Activated CD8-positive, alpha-beta T cell treated with anti-CD3 and anti-CD28 coated beads for 36 hours (primary cell): ENCODE measurements at regions not wholly inside any gene's neighbourhood (a gene's known extent, or its start where the extent isn't known, plus 50 kb on each side); places are given as distances from the start of the nearest gene placed in this dataset.

Source experiments
- ATAC-seq: fragments of 200-7000 bp; cut with Tn5 transposase; one replicate; pipeline ENCODE4 v1.10.0; 2021; ENCODE audit warnings: mild to moderate bottlenecking, moderate library complexity
- CTCF ChIA-PET: fragments of 350-600 bp; sonication (Branson Sonifier 250); formaldehyde crosslinking; loops from one replicate; lab custom pipeline; 2021; ENCODE audit warnings: antibody characterized with exemption; lab: Charles Lee
- POLR2A ChIA-PET: fragments of 350-600 bp; sonication (Branson Sonifier 250); formaldehyde crosslinking; loops from one replicate; lab custom pipeline; 2021; ENCODE audit warnings: antibody characterized with exemption; lab: Charles Lee
- DNase-seq: peaks from one replicate; pipeline ENCODE4 v3.0.0-alpha.2; 2020
- H3K27ac Mint-ChIP-seq: one replicate; pipeline ENCODE4 v1.8.0; 2021; ENCODE audit warnings: mild to moderate bottlenecking, mixed read lengths
- H3K27me3 Mint-ChIP-seq: one replicate; pipeline ENCODE4 v1.8.0; 2021; ENCODE audit warnings: mixed read lengths
- H3K36me3 Mint-ChIP-seq: one replicate; pipeline ENCODE4 v1.8.0; 2021; ENCODE audit warnings: low read depth, mixed read lengths
- H3K4me1 Mint-ChIP-seq: one replicate; pipeline ENCODE4 v1.8.0; 2021; ENCODE audit warnings: low read depth, mixed read lengths
- H3K4me3 Mint-ChIP-seq: one replicate; pipeline ENCODE4 v1.8.0; 2021; ENCODE audit warnings: mild to moderate bottlenecking, moderate library complexity, mixed read lengths
- H3K9me3 Mint-ChIP-seq: one replicate; pipeline ENCODE4 v1.8.0; 2021; ENCODE audit warnings: mixed read lengths
- CTCF ChIP-seq: fragments of 200-600 bp; IDR thresholded peaks from one replicate; pipeline ENCODE4 v1.8.0; 2022; ENCODE audit warnings: antibody characterized with exemption, mild to moderate bottlenecking
- intact Hi-C: fragments of 100-400 bp; cut with micrococcal nuclease; formaldehyde crosslinking; loops from one replicate; pipeline ENCODE4 v1.10.0; 2022

- Mint-ChIP-seq H3K27me3 (peaks cover 4% of the 10 kb centered on the region), H3K36me3 (no peaks in the 10 kb centered on the region), H3K27ac (no peak overlapping the region), H3K4me1 (no peaks in the 10 kb centered on the region), H3K4me3 (no peak overlapping the region), H3K9me3 (no peaks in the 10 kb centered on the region)
- TF ChIP-seq CTCF: no peak
- DNase-seq (no peak), ATAC-seq (no peak)
- CTCF ChIA-PET: no interaction called here
- POLR2A ChIA-PET: no interaction called here
- intact Hi-C loops: no loop called here
Observed at GRCh38 chr12:41893491-41893890, 251.2 kb downstream of the GXYLT1 start.

GRCh38 chr12:41892302-41892701 lies 252.4 kb downstream of the GXYLT1 start:
- TF ChIP-seq CTCF: no peak
- no peak overlapping the region for H3K27ac Mint-ChIP-seq
- CTCF ChIA-PET: no interaction called here
- no peaks in the 10 kb centered on the region for H3K4me1 Mint-ChIP-seq
- ATAC-seq (no peak), DNase-seq (no peak)
- H3K4me3 Mint-ChIP-seq: no peak overlapping the region
- POLR2A ChIA-PET: no interaction called here
- H3K36me3 Mint-ChIP-seq: no peaks in the 10 kb centered on the region
- H3K9me3 Mint-ChIP-seq: no peaks in the 10 kb centered on the region
- peaks cover 3% of the 10 kb centered on the region for H3K27me3 Mint-ChIP-seq
- intact Hi-C loops: no loop called here

- TF ChIP-seq CTCF: no peak
- no peak for DNase-seq
- no peak overlapping the region for H3K27ac Mint-ChIP-seq
- peaks cover 2% of the 10 kb centered on the region for H3K27me3 Mint-ChIP-seq
- POLR2A ChIA-PET: no interaction called here
- intact Hi-C loops: no loop called here
- CTCF ChIA-PET: no interaction called here
- H3K4me1 Mint-ChIP-seq: no peaks in the 10 kb centered on the region
- ATAC-seq: no peak
- no peak overlapping the region for H3K4me3 Mint-ChIP-seq
- H3K36me3 Mint-ChIP-seq: no peaks in the 10 kb centered on the region
- H3K9me3 Mint-ChIP-seq: no peaks in the 10 kb centered on the region
Observed at GRCh38 chr12:41891226-41891625, 253.4 kb downstream of the GXYLT1 start.

DNA sequence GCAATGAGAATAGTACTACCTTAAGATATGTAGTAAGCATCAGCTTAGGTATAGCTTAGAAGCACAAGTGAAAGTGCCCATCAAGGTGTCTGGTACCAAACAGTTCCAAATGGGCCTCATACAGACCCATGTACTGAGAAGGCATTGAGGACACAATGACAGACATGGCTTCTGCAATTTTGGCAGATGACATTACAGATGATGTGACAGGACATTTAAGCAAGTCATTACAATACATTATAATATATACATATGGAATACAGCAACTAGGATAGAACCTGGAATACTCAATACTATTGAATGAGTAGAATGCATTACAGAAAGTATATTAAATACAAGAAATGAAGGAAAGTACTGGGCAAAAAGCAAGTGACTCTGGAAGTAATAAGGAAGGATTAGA lies 256.4 kb downstream of the GXYLT1 start:
- ChIA-PET CTCF (no interaction called here), POLR2A (no interaction called here)
- Mint-ChIP-seq H3K27ac (no peak overlapping the region), H3K27me3 (peaks cover 2% of the 10 kb centered on the region), H3K4me1 (no peaks in the 10 kb centered on the region), H3K4me3 (no peak overlapping the region), H3K9me3 (no peaks in the 10 kb centered on the region), H3K36me3 (no peaks in the 10 kb centered on the region)
- no peak for DNase-seq
- intact Hi-C loops: no loop called here
- ATAC-seq: no peak
- no peak for TF ChIP-seq CTCF

- H3K9me3 Mint-ChIP-seq: no peaks in the 10 kb centered on the region
- POLR2A ChIA-PET: no interaction called here
- no peaks in the 10 kb centered on the region for H3K27me3 Mint-ChIP-seq
- intact Hi-C loops: no loop called here
- H3K4me3 Mint-ChIP-seq: no peak overlapping the region
- no peak for ATAC-seq
- CTCF ChIA-PET: no interaction called here
- H3K27ac Mint-ChIP-seq: no peak overlapping the region
- no peak for TF ChIP-seq CTCF
- no peaks in the 10 kb centered on the region for H3K36me3 Mint-ChIP-seq
- no peak for DNase-seq
- no peaks in the 10 kb centered on the region for H3K4me1 Mint-ChIP-seq
Observed at GRCh38 chr12:41881891-41882805, 262.5 kb downstream of the GXYLT1 start.
